HepG2 (cell line): ENCODE measurements at regions not wholly inside any gene's neighbourhood (a gene's known extent, or its start where the extent isn't known, plus 50 kb on each side); places are given as distances from the start of the nearest gene placed in this dataset.

Experiments
- ARNT ChIP-seq: fragments of 450-650 bp; IDR thresholded peaks from 2 replicates; pipeline ENCODE4 v1.6.1; 2017
- CAMTA2 ChIP-seq: sonication (generic); formaldehyde crosslinking; IDR thresholded peaks from 2 replicates; pipeline ENCODE4 v1.4.0; 2020; ENCODE audit warnings: mild to moderate bottlenecking, missing genetic modification reagents, borderline replicate concordance
- CBX1 ChIP-seq: IDR thresholded peaks from one replicate; pipeline ENCODE4 v1.6.1; 2016; ENCODE audit warnings: antibody characterized with exemption, low read depth
- FOXA3 ChIP-seq: IDR thresholded peaks from 2 replicates; pipeline ENCODE4 v1.6.1; 2016; ENCODE audit warnings: missing genetic modification reagents, missing compliant biosample characterization
- ISX ChIP-seq: sonication (generic); formaldehyde crosslinking; conservative IDR thresholded peaks from 2 replicates; pipeline ENCODE4 v1.5.0; 2020; ENCODE audit warnings: missing genetic modification reagents
- MED13 ChIP-seq: sonication (generic); formaldehyde crosslinking; IDR thresholded peaks from 2 replicates; pipeline ENCODE4 v1.5.0; 2020; ENCODE audit warnings: missing genetic modification reagents
- MEIS1 ChIP-seq: sonication (generic); formaldehyde crosslinking; IDR thresholded peaks from 2 replicates; pipeline ENCODE4 v1.9.0; 2021; ENCODE audit warnings: mild to moderate bottlenecking, missing genetic modification reagents, moderate library complexity, borderline replicate concordance
- PCBP2 ChIP-seq: fragments of 200-400 bp; formaldehyde crosslinking; optimal IDR thresholded peaks from 2 replicates; pipeline ENCODE3; 2018; ENCODE audit warnings: low read length, low read depth; ENCODE audit not compliant: poor library complexity, severe bottlenecking
- POGZ ChIP-seq: sonication (generic); formaldehyde crosslinking; IDR thresholded peaks from 2 replicates; pipeline ENCODE4 v1.4.0; 2020; ENCODE audit warnings: mild to moderate bottlenecking, missing genetic modification reagents
- RORA ChIP-seq: sonication (generic); formaldehyde crosslinking; IDR thresholded peaks from 2 replicates; pipeline ENCODE4 v1.5.0; 2020; ENCODE audit warnings: mild to moderate bottlenecking, missing genetic modification reagents, moderate library complexity
- SYNCRIP ChIP-seq: fragments of 200-400 bp; formaldehyde crosslinking; IDR thresholded peaks from 2 replicates; pipeline ENCODE4 v1.6.1; 2018; ENCODE audit warnings: mild to moderate bottlenecking, low read depth, low read length; ENCODE audit not compliant: insufficient read depth
- ZMYM4 ChIP-seq: sonication (generic); formaldehyde crosslinking; IDR thresholded peaks from 2 replicates; pipeline ENCODE4 v1.8.1; 2023; ENCODE audit warnings: mild to moderate bottlenecking, missing genetic modification reagents
- ZNF230 ChIP-seq: sonication (generic); formaldehyde crosslinking; IDR thresholded peaks from 2 replicates; pipeline ENCODE4 v1.4.0; 2020; ENCODE audit warnings: mild to moderate bottlenecking, missing genetic modification reagents
- ZNF558 ChIP-seq: sonication (generic); formaldehyde crosslinking; IDR thresholded peaks from 2 replicates; pipeline ENCODE4 v1.9.0; 2022; ENCODE audit warnings: mild to moderate bottlenecking, missing genetic modification reagents, borderline replicate concordance
- TF ChIP-seq, protein P1 (sequence below): sonication (generic); formaldehyde crosslinking; conservative IDR thresholded peaks from 2 replicates; pipeline ENCODE4 v1.5.0; 2020; ENCODE audit warnings: missing genetic modification reagents
- TF ChIP-seq, protein P2 (sequence below): IDR thresholded peaks from 2 replicates; pipeline ENCODE4 v1.6.1; 2016; ENCODE audit warnings: missing genetic modification reagents, missing compliant biosample characterization
- TF ChIP-seq, protein P3 (sequence below), 2 experiments: sonication (generic) in 1 of 2; formaldehyde crosslinking in 1 of 2; IDR thresholded peaks; 2 replicates each; pipeline versions ENCODE4 v1.5.1 to v1.6.1; 2011 to 2020; ENCODE audit warnings: borderline replicate concordance in 1 of 2, low read depth in 1 of 2, low read length in 1 of 2, mild to moderate bottlenecking in 1 of 2, missing genetic modification reagents in 1 of 2, moderate library complexity in 1 of 2
- TF ChIP-seq, protein P4 (sequence below): sonication (generic); formaldehyde crosslinking; IDR thresholded peaks from 2 replicates; pipeline ENCODE4 v1.5.0; 2020; ENCODE audit warnings: mild to moderate bottlenecking, missing genetic modification reagents
- TF ChIP-seq, protein P5 (sequence below): sonication (generic); formaldehyde crosslinking; conservative IDR thresholded peaks from 2 replicates; pipeline ENCODE4 v1.4.0; 2020; ENCODE audit warnings: missing genetic modification reagents
- TF ChIP-seq, protein P6 (sequence below): sonication (generic); formaldehyde crosslinking; IDR thresholded peaks from 2 replicates; pipeline ENCODE4 v1.8.1; 2023; ENCODE audit warnings: mild to moderate bottlenecking, missing genetic modification reagents

DNA sequence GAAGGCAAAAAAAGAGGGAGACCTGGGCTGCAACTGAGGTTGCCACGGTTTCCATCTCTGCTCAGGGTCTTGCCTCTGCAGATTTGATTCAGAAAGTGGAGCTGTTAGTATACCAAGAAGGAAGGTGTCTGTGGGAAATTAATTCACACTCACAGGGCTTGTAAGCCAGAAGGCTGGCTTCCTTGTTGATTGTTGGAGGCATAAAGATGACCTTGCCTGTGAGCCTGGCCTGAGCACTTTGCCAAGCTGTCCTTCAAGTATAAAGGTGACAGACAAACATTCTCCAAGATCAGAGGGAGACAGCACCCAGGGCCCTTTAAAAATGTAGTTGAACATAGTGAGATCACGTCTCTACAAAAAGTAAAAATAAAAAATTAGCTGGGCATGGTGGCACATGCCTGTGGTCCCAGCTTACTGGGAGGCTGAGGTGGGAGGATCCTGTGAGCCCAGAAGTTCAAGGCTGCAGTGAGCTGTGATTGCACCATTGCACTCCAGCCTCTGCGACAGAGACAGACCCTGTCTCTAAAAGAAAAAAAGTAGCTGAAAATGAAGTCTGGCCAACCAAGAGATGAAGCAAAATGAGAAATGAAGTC is 91.2 kb upstream of the UXS1 start (continued):
- TF ChIP-seq, protein P1, sequence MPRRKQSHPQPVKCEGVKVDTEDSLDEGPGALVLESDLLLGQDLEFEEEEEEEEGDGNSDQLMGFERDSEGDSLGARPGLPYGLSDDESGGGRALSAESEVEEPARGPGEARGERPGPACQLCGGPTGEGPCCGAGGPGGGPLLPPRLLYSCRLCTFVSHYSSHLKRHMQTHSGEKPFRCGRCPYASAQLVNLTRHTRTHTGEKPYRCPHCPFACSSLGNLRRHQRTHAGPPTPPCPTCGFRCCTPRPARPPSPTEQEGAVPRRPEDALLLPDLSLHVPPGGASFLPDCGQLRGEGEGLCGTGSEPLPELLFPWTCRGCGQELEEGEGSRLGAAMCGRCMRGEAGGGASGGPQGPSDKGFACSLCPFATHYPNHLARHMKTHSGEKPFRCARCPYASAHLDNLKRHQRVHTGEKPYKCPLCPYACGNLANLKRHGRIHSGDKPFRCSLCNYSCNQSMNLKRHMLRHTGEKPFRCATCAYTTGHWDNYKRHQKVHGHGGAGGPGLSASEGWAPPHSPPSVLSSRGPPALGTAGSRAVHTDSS (CRISPR knock-in tag) = no peak
- TF ChIP-seq MED13 (CRISPR knock-in tag) = no peak
- TF ChIP-seq MEIS1 (CRISPR knock-in tag) = no peak
- peak; percentile 21; the same call in 1 of the 2 replicates for TF ChIP-seq ZMYM4
- no peak for TF ChIP-seq CBX1
- TF ChIP-seq PCBP2 = no peak
- TF ChIP-seq ZNF230 (CRISPR knock-in tag) = no peak
- no peak for TF ChIP-seq RORA (CRISPR knock-in tag)
- TF ChIP-seq, protein P2, sequence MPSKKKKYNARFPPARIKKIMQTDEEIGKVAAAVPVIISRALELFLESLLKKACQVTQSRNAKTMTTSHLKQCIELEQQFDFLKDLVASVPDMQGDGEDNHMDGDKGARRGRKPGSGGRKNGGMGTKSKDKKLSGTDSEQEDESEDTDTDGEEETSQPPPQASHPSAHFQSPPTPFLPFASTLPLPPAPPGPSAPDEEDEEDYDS = no peak
- TF ChIP-seq, protein P3, sequence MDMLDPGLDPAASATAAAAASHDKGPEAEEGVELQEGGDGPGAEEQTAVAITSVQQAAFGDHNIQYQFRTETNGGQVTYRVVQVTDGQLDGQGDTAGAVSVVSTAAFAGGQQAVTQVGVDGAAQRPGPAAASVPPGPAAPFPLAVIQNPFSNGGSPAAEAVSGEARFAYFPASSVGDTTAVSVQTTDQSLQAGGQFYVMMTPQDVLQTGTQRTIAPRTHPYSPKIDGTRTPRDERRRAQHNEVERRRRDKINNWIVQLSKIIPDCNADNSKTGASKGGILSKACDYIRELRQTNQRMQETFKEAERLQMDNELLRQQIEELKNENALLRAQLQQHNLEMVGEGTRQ (IDR thresholded peaks at IDR 0.05; ENCODE audit: low read depth, low read length) = no peak
- TF ChIP-seq, protein P3 (CRISPR knock-in tag; IDR thresholded peaks at IDR 0.05; ENCODE audit: borderline replicate concordance) = no peak
- TF ChIP-seq, protein P4, sequence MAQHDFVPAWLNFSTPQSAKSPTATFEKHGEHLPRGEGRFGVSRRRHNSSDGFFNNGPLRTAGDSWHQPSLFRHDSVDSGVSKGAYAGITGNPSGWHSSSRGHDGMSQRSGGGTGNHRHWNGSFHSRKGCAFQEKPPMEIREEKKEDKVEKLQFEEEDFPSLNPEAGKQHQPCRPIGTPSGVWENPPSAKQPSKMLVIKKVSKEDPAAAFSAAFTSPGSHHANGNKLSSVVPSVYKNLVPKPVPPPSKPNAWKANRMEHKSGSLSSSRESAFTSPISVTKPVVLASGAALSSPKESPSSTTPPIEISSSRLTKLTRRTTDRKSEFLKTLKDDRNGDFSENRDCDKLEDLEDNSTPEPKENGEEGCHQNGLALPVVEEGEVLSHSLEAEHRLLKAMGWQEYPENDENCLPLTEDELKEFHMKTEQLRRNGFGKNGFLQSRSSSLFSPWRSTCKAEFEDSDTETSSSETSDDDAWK (CRISPR knock-in tag) = no peak
- no peak for TF ChIP-seq CAMTA2 (CRISPR knock-in tag)
- TF ChIP-seq ZNF558 = no peak
- no peak for TF ChIP-seq ARNT
- TF ChIP-seq FOXA3 = 0 out of 2 replicates have a peak, but pooled peaks have one; percentile 44
- peak; percentile 77 for TF ChIP-seq POGZ (CRISPR knock-in tag)
- TF ChIP-seq, protein P5, sequence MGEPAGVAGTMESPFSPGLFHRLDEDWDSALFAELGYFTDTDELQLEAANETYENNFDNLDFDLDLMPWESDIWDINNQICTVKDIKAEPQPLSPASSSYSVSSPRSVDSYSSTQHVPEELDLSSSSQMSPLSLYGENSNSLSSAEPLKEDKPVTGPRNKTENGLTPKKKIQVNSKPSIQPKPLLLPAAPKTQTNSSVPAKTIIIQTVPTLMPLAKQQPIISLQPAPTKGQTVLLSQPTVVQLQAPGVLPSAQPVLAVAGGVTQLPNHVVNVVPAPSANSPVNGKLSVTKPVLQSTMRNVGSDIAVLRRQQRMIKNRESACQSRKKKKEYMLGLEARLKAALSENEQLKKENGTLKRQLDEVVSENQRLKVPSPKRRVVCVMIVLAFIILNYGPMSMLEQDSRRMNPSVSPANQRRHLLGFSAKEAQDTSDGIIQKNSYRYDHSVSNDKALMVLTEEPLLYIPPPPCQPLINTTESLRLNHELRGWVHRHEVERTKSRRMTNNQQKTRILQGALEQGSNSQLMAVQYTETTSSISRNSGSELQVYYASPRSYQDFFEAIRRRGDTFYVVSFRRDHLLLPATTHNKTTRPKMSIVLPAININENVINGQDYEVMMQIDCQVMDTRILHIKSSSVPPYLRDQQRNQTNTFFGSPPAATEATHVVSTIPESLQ = no peak
- TF ChIP-seq ISX (CRISPR knock-in tag) = no peak
- TF ChIP-seq, protein P6, sequence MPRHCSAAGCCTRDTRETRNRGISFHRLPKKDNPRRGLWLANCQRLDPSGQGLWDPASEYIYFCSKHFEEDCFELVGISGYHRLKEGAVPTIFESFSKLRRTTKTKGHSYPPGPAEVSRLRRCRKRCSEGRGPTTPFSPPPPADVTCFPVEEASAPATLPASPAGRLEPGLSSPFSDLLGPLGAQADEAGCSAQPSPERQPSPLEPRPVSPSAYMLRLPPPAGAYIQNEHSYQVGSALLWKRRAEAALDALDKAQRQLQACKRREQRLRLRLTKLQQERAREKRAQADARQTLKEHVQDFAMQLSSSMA (CRISPR knock-in tag) = no peak
- TF ChIP-seq SYNCRIP = no peak
